NCI-H1694 treated with DMSO at 0.1 percent for 48 hours (cell line): ENCODE measurements at regions not wholly inside any gene's neighbourhood (a gene's known extent, or its start where the extent isn't known, plus 50 kb on each side); places are given as distances from the start of the nearest gene placed in this dataset.

Experiments used
- DNase-seq: peaks from one replicate; lab custom pipeline; 2025; lab: John Stamatoyannopoulos, UW

DNA sequence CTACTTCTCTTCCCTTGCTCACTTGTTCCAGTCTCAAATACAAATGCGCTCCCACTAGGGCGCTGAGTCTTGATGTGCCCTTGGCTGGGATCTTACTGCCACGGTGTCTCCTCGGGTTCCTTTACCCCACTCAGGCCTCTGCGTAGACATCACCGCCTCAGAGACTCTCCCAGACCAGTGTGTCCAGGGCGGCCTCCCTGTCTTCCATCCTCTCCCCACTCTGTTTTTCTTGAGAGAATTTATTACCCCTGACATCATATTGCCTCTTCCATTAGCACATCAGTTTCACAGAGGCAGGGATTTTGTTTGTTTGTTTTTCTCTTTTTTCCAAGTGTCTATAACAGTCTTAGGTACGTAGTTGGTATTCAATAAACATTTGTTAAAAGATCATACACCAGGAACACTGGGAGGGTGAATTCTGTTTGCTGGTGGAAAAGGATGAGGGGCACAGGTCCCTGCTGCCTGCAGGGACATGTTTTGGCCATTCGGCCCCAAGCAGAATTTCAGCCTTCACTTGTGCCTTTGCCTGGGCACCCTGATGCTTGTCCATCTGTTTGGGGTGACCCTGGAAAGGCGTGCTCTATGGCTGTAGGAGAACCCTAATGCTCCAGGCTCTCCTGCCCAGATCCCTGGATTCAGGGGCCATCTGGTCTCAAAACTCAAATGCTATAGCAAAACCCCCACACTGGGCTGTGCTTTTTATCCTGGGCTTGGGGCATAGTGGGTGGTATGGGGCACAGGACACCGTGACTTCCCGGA, 55.0 kb downstream of the RPL37A start:
- DNase-seq: no peak

- DNase-seq: no peak
These were observed 55.6 kb downstream of the RPL37A start for GRCh38 chr2:216554286-216554685.

DNA sequence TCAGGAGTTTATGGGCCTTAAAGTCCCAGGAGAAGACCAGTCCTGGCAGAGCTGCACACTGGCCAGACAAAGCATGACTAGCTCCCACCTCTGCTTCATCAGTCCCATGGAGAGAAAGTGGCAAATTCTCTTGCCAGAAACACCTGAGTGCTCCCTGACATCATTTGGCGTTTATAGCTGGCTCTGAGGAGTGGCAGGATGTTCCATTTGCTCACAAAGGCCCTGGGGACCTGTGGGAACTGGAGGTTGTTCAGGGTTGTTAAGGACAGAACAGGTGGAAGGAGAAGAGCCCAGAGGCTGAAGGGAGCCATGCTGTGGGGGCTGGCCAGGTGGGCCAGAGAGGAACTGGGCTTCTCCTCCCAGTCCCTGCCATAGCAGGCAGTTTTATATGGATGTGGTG, 56.1 kb downstream of the RPL37A start:
- peak; percentile 43 for DNase-seq

GRCh38 chr2:216555274-216555673, 56.6 kb downstream of the RPL37A start:
- DNase-seq: peak; percentile 43

GRCh38 chr2:216556202-216556601, 57.6 kb downstream of the RPL37A start:
- no peak for DNase-seq

DNA sequence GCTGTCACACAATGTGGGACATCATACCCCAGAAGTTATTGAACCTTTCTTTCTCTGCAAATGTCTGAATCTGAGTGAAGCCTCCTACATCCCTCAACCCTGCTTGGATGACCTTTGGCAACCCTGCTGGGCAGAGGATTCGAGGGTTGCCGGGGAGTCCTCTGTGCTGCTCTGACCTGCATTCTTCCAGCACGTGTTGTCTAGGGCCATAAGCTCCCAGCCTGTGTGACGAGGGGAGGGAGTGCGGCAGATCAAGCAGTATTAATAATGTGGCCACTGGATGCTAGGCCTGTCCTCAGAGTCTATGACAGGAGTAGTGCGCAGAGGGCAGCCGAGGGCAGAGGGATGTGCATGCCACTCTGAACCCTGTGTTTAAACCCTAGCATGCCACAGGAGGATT, 58.8 kb downstream of the RPL37A start:
- DNase-seq: no peak

GRCh38 chr2:216557820-216558219, 59.2 kb downstream of the RPL37A start:
- DNase-seq: no peak

- DNase-seq: no peak
These were observed 61.0 kb downstream of the RPL37A start for GRCh38 chr2:216559625-216560156.

DNA sequence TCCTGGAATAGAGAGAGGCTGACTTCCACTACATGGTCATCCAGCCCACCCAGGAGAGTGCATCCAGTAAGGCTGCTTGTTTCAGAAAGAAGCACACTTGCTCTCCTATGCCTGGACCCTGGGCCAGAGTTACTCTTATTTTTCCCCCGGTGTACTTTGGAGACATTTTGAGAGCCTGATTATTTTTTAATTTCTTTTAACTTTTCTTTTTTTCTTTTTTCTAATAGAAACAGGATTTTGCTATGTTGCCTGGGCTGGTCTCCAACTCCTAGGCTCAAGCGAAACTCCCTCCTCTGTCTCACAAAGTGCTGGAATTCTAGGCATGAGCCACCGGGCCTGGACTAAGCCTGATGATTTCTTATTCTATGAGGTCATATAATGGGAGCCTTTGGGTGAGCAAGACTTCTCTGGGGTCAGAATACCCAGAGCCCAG, 62.2 kb downstream of the RPL37A start:
- no peak for DNase-seq

DNA sequence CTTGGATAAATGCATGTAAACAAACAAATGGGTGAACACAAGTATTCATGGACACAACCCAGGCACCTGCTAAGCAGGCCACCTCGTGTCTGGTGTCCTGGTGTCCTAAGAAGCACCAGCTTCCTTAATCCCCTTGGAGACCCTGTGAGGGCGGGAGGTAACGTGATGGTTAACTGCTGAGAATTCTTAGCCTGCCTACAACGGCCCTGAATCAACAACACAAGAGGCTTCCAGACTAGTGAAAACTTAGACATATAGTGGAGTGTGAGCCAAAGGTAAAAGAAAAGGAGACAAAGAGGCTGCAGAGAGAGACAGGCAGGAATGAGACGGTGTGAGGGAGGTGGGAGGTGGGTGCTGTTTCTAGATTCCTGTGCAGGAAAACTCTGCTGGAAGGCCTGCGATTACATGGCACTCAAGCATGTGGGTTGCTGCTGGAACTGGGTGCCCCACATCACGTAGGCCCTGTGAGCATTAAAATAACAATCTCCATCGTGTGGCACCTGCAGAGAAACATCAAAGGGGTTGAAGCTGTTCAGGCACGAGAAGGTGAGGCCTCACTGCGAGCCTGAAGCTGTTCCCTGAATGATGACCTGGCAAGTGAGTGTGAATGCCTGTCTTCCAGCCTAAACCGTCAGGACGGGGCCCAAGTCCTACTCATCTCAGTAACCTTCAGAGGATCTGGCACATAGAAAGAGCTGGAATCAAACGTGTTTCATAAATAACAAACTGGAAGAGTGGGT, 64.2 kb downstream of the RPL37A start:
- DNase-seq: no peak

DNA sequence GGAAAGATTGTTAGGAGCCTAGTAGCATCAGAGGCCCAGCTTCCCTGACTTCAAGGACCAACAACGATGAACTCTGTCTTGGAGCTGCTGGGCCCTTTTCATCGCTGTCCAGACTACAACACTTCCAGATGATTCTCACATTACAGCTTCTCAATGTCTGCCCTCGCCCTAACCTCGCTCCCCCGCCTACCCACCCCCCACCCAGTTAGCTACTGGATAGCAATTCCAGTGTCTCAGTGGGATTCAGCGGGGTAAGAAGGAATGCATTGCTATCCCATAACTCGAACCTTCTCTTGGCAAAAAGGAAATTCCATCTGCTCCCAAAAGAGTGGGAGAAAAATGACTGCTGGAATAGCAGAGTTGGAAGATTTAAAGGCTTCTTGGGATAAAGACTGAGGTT, 65.0 kb downstream of the RPL37A start:
- no peak for DNase-seq

GRCh38 chr2:216564611-216565010, 66.0 kb downstream of the RPL37A start:
- DNase-seq: no peak

- DNase-seq: no peak
These were observed 67.3 kb upstream of the IGFBP2 start for GRCh38 chr2:216565956-216566355.

DNA sequence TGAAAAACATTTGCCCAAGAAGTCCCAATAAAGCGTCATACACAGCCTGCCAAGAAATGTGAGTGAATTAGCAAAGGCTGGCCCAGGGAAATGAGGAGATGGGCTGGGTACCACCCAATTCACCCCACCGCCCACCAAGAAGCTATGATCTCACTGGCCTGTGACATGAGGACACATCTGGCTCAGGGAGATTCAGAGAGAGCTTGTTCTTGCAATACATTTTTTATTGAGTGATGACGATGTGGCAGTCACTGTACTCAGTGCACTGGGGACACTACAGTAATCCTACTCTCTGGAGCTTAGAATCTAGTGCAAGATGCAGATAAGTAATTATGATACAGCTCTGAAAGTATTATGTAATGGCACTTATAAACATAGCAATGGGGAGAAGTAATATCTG, 64.6 kb upstream of the IGFBP2 start:
- DNase-seq: no peak

DNA sequence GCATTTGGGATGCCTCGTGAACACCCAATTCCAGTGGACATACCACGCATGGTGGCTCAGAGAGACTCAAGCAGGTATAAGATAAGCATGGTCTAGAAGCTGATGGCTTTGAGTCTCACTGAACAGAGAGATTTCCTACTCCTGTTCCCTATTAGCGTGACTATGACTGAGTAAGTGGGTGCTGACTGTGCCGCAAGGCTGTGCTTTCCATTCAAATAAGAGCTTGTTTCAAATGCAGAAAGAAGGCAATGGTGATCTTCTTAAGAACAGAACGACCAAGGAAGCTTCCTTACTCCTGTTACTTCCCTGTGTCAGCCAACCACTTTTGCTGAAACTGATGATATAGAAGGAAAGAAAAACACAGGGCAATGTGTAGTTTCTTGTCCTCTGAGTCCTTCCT, 63.5 kb upstream of the IGFBP2 start:
- no peak for DNase-seq

- DNase-seq: no peak
These were observed 62.9 kb upstream of the IGFBP2 start for GRCh38 chr2:216570357-216570756.

- DNase-seq: no peak
These were observed 61.9 kb upstream of the IGFBP2 start for GRCh38 chr2:216571178-216571908.

- DNase-seq: no peak
These were observed 61.2 kb upstream of the IGFBP2 start for GRCh38 chr2:216571909-216572513.

GRCh38 chr2:216572582-216573578, 60.3 kb upstream of the IGFBP2 start:
- DNase-seq: no peak

DNA sequence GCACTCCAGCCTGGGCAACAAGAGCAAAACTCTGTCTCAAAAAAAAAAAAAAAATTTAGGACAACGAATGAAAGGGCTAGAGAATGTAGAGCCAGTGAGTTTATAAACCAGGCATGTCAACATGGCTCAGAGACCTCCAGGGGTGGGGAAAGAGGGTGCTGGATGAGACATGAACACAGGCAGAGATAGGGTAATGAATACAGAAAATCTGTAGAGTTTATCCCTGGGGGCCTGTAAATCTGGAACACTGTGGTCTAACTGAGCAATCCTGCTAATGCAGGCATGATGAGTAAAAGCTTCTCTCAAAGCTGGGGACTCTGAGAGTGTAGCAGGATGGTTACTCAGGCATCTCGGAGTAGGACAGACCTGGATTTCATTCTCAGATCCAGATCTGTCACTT, 59.2 kb upstream of the IGFBP2 start:
- DNase-seq: no peak

DNA sequence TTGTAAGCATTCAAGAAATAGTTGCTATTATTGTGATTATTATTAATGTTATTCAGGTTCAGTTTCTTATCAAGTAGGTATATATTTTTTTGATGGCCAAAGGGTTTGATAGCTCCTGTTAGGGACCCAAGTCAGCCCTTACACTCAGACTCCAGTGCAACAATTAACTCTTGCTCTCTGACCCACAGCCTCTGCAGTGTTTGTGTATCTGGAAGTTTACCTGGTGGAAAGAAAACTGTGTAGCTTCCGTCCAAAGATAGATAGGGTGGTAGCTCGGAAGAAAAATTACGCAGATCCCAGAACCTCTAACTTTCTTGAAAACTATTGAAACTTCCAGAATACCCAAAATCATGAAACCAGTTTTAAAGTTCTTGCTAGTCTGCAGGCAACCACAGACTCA, 58.6 kb upstream of the IGFBP2 start:
- DNase-seq: no peak
